DMS79 treated with DMSO at 0.1 percent for 48 hours (cell line): ENCODE measurements at regions not wholly inside any gene's neighbourhood (a gene's known extent, or its start where the extent isn't known, plus 50 kb on each side); places are given as distances from the start of the nearest gene placed in this dataset.

Source experiments
- DNase-seq: peaks from one replicate; lab custom pipeline; 2025; lab: John Stamatoyannopoulos, UW

DNA sequence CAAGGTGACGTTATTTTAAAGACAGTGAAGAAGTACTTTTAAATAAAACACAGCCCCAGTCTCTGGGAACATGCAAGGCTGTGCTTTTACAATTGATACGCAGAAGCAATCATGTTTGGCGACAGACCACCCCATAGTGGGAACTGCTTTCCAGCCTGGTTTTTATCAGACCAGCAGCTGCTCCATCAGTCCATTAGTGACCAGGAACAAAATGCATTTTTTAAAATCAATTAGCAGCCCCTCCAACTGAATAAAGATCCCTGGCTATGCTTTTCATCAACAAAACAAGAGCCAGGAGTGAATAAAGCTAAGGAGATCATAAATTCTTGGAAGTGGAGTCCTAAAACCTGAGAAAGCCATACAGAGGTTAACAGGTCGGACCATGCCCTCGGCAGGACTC lies 153.0 kb upstream of the TENM3 start:
- DNase-seq = no peak

DNA sequence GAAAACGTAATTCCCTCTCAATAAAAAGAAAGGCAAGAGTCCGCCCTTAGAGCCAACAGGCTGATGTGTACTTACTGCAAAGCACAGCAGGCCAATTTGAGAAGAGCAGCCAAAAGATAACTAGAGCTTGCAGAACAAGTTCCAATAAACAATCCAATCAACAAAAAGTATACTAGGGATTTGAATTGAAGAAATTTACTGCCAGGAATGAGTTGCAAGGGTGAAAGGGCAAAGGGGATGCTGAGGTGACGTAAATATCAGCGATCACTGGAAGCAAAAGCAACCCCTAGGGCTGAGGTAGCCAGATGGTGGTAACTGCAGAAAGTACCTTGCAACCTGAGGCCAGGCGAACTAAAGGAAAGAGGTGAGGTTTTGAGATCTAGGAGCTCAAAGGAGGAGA lies 152.1 kb upstream of the TENM3 start:
- no peak for DNase-seq

DNA sequence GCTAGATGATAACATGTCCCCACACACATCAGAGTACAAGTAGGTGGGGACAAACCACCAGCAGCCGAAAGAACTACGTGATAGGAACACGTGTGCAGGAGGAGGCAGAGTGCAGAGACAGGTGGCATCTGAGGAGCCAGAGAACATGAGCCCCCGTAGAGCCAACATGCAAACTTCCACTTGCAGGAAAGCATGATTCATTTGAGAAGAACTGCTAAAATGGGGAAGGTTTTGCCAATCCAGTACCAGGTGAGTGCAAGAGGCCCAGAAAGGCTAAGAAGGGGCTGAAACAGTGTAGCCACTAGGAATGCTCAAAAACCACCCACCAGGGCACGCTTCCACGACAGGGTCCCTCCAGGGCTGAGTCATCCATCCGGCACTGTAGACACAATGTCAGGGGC lies 149.8 kb upstream of the TENM3 start:
- no peak for DNase-seq

DNA sequence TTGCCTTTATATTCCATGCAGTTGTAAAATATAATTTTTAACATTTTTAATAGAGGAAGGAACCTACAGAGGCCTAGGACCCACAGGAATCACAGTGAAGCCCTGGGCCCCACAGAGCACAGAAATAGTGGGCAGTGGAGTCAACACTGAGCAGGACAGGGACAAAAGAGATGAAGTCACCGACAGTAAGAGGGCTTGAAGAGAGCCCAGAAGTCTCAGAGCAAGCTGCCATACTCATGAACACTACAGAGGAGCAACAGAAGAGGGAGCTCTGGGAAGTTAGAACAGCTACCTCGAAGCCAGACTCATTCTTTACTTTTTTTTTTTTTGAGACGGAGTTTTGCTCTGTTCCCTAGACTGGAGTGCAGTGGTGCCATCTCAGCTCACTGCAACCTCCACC lies 149.3 kb upstream of the TENM3 start:
- DNase-seq = no peak

DNA sequence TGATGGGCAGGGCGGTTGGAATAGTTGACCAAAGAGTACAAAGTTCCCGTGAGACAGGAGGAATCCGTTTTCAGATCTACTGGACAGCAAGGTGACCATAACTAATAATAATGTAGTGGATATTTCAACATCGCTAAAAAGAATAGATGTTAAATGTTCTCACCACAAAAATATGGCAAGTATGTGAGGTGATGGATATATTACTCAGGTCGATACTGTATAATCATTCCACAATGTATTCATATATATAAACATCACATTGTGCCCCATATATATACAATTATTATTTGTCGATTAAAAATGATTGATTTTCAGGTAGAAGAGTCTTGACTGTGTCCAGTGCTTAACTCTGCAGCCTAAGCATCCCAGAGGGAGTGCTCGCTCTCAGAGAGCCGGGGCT lies 141.6 kb upstream of the TENM3 start:
- no peak for DNase-seq

DNA sequence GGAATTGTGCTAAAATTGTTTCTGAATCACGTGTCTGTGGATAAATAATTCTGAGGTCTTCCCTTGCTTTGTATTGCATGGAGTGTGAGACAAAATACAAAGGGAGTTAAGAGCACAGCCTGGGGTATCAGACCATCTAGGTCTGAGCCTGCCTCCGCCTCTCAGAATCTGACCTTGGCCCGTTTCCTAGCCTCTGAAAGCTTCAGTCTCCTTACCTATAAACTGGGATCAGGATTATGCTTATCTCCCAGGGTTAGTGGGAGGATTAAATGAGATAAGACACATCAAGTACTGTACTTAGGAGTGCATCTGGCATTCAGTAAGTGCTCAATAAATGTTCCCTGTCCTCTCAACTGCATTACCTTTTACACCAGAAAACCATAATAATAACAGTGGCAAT lies 140.6 kb upstream of the TENM3 start:
- DNase-seq = no peak

DNA sequence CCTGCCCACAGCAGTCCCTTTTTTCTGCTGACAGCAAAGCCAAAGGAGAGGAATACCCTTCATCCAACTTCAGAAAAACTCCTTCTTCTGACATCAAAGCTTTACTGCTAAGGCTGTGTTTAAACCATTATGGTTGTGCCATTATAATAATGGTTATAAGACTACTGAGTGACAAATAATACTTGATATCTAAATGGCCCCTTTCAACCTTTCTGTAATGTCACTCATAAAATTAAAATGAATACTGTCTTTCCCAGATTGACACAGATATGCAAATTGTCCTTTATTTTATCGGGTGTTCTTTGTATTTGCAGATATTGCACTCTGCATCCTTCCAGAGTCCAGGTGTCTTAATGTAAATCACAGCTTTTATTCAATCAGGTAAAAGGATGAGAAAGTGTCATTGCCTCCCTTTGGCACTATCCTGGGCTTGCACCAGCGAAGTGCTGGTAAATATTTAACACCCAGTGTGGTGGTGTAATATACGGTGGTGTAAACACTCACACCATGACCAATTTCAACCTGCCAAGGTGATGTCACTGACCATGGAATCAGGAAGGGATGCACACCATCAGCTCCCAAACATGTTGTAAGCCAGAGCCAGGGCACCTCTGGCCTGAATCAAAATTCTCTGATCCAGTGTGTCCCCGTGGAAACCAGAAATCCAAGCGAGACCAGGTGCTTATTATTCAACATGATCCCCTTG lies 139.4 kb upstream of the TENM3 start:
- DNase-seq = no peak

DNA sequence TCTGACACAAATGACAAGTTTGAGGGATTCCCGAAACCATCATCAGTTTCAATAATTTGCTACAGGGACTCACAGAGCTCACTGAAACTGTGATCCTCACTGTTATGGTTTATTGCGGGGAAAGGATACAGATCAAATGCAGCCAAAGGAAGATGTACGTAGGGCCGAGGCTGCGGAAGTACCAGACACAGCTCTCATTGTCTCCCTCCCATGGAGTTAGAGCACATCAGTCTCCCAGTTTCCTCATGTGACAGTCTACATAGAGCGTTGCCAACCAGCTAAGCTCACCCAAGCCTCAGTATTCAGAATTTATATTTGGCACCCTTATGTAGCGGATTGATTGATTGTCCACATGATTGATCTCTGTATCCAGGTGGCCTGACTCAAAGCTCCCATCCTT lies 137.8 kb upstream of the TENM3 start:
- no peak for DNase-seq

DNA sequence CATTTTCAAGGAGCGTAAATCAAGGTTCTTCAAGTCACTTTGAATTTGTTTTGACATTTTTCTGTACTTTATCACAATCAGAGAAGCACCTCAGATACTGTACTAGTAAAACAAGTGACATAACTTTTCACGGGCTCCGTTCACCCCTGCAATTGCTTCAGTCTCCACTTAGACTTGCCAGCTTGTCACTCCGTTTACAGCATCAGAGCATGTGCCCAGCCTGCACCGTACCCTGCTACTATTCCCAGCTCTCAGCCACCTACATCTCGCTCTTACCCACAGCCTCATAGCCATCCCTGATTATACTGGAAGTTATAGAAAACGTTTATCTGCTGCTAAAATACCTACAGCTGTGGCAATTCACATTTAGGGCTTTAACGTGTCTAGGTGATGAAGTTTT lies 135.3 kb upstream of the TENM3 start:
- no peak for DNase-seq

DNA sequence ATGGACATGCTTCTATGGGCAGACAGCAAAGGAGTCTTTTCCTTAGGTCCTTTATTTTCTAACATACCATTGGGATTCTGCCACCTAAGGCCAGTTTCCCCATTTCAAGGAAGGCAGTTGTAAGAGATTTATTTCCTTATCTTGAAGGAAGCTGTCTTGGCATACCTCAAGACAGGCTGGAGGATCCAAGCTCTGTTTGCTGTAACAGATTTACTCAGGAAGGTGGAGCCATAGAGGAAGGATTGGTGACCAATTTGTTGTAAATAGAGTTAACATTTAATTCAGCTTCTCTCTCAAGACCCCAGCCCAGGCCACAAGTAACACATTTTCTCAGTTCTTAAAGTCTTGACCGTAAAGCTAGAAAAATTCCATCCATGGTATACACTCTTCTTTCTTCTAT lies 131.6 kb upstream of the TENM3 start:
- no peak for DNase-seq

DNA sequence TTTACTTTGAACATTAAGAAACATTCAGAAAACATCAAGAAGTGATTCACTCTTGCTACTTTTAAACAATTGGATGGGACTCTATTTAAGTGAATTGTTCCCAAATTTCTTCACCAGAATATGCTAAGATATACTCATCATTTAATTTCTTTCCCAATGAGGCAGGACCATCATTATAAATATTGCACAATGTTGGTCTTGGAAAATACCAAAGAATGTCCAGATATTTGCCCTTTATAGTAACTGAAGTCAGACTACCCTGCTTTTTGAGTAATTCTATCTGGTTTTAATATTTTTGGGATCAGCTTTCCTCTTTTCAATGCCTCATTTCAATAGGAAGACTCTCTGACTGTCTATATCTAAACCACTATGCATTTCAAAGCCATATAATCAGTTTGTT lies 129.4 kb upstream of the TENM3 start:
- no peak for DNase-seq

DNA sequence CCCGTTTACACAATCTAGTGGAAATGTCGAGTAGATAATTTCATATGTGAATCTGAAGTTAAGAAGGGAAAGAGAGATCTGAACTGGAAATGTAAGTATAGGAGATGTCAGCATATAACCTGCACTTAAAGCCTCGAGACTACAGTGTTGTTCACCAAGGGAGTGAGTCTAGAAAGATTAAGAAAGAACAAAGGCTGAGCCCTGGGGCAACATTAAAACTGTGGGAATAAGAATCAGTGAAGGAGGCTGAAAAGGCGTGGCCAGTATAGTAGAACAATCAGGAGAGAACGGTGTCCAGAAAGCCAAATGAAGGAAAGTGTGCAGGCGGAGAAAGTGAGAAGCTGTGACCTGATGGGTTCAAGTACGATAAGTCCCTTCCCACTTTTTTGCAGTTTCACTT lies 118.8 kb upstream of the TENM3 start:
- DNase-seq = no peak

DNA sequence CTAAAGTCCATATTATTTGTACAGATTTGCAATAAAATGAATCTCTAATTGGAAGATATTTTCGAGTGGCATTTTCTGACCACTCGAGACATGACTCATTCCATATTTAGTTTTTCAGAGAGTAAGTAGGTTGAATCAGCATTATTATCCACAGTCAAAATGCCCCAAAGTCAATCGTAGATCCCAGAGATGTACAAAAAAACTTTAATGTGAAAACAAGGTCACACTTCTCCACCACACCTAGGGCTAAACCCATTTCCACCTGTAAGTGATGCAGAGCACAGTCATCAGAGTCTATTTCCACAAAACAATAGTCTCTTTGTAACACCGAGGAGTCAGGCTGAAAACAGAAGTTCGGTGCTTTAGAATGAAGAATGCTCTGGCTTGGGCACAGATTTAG lies 117.1 kb upstream of the TENM3 start:
- DNase-seq = no peak

DNA sequence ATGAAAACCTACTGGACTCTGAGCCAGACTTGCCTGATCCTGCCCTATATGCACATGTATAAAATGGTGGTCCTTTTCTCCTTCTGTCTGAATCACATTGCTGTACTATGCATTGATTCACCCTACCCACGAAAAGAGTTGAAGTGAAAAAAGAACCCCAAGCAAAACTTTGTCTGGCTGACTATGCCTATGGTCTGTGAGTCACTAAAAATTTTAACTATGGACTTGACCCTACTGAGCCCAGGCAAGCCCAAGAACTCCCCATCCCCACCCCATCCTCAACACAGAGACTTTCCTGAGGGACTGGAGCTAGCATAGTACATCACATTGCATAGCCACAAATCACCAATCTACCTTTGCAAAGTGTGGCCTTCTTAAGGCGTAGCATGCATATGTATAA lies 116.6 kb upstream of the TENM3 start:
- DNase-seq = no peak

DNA sequence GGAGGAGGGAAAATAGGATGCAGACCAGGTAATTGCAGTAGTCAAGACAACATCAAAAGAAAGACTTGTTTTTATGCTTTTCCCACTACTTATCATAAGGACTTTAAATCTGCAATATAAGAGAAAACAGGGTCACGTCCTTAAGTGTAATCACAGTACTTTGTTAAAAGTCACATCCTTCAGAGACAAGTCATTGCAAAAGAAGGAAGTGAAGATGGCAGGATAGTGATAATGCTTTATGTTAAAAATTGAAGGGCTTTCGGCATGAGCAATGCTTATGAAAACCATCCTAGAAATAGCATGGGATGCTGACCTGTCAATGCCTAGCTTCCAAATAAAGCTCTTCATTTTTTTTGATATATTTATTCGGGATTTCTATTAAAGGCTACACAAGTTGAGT lies 110.2 kb upstream of the TENM3 start:
- no peak for DNase-seq

DNA sequence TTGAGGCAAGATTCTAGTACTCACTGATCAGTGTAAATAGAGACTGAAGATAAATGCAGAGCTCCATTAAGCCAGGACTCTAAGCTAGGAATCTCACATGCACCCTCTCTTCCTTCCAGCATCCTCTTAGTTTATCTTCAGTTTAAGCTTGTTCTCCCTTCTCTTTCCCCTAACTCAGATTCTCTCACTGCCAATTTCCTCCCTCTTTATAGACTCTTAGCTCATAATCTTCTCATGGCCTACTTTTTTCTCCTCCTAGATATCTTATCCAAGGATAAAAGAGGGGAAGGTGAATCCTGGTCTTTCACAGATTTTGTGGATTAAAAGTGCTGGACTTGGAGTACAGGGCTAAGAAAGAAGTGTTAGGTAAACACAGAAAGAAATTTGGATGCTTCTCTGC lies 108.9 kb upstream of the TENM3 start:
- no peak for DNase-seq

DNA sequence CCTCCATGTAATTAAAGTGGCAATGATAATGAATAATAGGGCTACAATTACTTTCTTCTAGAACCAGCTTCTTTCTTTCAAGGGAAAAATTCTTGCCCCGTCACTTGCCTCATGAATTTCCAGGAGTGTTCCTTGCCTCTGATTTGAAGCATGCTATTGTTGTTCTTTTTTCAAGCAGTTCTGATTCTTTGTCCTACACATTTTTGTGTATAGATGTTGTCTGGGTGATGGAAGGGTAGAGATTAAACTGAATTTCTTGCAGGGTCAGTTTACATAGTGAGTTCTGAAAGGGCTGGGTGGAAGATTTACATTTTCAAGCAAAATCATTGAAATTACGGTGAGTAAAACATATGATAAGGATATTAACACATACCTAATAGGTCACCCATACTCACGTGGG lies 107.0 kb upstream of the TENM3 start:
- DNase-seq = no peak

DNA sequence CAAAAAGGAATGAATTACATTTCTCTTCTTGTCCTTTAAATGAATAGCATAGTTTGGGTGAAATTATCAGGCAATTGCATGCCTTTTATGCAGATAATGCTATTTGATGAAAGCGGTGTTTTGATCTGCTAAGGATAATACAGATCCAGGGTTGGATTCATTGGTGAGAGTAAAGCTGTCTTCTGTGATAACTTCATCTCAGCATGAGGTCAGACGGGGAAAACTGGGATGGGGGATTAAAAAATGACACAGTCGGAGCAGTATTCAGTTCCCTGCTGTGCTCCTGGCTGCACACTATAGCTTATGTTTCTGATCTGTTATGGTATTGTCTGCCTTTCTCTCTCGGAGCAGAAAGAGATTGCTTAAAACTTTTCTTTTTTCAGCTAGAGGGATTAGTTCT lies 105.9 kb upstream of the TENM3 start:
- no peak for DNase-seq

DNA sequence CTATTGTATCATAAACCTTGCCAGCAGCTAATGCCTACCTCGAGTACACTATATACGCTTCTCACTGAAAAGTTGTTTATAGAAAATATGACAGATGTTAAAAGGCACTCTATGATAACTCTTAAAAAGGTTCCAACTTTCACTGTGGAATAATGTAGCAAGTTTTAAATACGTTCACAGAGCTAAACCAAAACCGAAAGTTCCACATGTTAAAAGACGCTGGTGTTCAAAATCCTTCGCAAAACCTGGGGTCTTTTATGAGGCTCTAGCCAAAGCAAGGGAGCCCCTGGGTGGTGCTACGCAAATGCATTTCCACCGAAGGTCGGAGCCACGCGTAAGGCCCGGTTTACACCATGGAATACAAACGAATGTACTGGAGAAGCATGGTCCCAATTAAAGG lies 103.7 kb upstream of the TENM3 start:
- DNase-seq = no peak

DNA sequence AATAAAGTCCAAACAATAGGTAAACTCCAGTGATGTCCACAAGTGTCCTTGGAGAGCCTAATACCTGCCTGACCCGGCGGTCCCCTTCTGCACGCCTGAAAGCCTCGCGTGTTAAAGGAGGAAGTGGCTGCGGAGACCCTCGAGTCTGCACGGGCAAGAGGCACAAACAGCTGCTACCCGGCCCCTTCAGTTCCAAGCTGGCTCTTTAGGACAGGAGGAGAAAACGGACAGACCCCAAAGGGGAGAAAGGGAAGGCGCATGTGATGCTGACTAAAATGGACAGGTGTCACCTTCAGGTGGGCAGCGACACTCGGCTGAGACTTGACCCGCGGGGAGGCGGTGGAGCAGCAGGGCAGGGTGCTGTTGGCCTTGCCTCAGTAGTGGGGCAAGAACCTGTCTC lies 102.7 kb upstream of the TENM3 start:
- DNase-seq = no peak

DNA sequence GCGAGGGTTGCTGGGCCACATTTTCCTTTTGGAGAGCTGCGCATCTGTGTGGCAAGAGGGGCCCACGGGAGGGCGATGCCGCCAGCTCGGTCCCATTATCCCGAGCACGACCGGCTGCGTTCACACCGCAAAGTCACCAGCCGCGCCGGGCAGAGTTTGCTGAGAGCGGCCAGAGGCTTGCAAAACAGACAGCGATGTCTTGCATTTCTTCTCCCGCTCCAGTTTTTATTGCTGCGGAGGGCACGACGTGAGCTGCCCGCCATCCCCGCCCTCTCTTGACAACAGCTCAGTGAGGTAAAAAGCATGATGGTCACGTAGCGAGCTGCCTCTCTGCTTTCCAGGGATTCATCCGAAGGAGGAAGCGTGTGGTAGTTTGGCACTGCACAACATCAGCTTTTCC lies 102.1 kb upstream of the TENM3 start:
- no peak for DNase-seq

DNA sequence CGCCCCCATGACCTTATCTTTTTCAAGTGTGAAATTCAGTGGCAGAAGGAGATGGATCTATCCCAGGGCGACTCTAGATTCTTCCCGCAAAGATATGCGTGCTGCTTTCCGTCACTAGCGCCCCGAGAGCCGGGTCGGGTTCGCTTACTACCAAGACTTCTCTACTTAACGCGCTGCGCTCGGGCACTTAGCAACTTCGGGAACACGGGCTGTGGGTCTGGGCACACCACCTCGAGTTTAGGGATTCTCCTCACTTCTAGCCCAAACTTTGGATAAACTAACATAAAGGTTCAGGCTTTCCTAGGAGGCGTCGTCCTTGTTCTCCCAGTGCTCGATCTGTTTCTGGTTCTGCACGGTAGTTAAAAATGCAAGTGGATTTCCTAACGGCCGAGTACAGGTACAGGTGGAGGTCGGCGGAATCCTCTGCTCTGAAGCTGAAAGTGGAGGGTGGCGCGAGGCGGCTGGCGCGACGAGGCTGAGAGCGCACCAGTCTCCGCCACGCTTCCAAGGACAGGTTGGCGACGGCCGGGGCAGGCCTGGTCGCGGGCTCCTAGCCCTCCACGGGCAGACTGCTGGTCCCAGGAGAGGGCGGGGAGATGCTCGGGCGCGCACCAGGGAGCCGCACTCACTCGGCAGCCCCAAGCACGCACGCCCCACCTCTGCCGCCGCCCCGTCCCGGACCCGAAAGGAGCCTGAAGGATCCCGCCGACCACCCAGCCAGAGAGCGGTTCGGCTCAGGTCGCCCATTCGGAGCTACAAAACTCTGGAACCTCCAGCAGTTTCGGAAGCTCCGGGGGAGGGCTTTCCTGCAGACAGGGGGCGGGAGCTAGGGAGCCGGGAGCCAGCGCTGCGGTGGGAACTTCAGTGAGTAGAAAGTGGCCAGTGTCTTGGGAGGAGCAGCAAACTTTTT lies 100.8 kb upstream of the TENM3 start:
- DNase-seq = no peak

DNA sequence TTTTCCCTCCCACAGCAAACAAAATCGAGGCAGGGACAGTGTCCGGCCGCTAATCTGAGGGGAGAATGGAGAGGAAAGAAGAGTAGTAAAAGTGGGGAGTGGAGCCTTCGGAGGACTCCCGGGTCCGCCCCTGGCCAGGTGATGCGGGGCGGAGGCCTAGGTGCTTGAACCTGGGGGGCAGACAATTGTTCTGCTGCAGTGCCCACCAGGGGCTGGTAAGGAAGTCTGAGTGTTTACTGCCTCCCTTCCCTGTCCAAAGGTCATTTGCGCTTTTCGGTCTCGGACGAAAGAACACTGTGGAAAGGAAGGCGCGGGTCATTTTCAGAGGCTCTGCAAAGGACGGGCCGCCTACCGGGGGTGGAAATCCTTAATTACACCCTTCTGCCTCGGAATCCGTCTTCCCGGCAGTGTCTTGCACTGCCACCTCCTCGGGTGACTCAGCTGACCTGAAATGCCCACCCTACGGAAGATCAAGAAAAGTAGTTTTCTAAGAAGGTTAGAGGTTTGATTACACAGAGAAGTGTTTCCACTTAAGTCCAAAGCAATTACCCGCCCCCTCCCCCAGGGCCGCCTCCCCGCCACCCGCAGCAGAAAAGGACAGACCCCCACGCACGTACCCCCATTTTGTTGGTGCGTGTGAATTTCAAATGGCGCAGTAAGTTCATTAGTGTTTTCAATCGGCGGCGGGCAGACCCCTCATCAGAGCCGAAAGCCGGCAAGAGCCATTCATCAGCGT lies 99.9 kb upstream of the TENM3 start:
- DNase-seq = no peak
